ENCODE measurements at regions not wholly inside any gene's neighbourhood (a gene's known extent, or its start where the extent isn't known, plus 50 kb on each side); places are given as distances from the start of the nearest gene placed in this dataset.
"Not testable (repeated sequence)": the region's sequence is repeated elsewhere in the genome, so short reads cannot be mapped to it uniquely, and the experiment has no call there.

DNA sequence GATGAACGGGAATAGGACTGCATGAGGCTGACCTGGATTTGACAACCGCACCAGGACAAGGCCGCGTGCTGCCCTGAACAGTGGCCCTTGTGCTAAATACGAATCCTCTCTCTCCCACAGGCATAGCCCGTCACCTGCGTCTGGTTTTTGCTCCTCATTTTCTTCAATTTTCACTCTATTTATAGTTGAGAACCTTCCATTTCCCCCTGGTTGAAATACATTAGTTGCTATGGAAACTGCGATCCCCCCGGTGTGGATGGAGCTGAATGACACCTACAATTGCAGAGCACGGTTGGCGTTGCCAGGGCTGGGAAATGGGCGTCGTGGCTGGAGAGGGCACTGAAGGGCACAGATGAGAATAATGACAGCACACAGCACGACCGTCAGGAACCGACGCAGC lies 158.6 kb upstream of the PITRM1 start:
- no peak for DNase-seq

- DNase-seq: no peak
Observed at GRCh38 chr10:3330663-3331062, 158.1 kb upstream of the PITRM1 start.

DNA sequence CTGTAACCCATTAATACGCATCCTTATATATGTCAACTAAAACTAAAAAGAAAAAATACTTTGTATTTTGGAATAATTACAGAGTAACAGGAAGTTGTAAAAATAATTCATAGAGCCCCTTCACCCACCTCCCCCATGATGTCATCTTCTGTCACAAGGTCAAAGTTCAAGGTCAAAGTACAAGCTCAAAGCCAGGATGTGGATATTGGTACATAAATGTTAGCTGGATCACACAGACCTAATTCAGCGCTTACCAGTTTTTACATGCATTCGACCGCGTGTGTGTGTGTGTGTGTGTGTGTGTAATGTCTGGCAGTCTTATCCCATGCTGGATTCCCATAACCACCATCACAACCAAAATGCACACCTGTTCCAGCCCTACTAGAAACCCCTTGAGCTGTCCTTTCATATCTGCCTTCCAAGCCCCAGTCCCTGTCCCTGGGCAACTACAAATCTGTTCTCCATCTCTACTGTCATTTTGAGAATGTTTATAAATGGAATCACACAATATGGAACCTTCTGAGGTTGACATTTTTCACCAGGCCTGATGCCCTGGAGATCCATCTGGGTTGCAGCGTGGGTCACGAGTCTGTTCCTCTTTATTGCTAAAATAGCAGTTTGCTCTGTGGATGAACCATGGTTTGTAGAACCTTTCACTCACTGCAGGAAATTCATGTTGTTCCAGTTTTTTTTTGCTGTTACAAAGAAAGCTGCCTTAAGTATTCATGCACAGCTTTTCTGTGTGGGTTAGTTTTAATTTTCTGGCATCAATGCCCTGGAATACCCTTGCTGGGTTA lies 153.6 kb upstream of the PITRM1 start:
- no peak for DNase-seq

GRCh38 chr10:3324612-3325038 lies 152.0 kb upstream of the PITRM1 start:
- DNase-seq: no peak

GRCh38 chr10:3323865-3324498 lies 151.4 kb upstream of the PITRM1 start:
- no peak for DNase-seq

- no peak for DNase-seq
Observed at GRCh38 chr10:3321123-3321522, 148.5 kb upstream of the PITRM1 start.

DNA sequence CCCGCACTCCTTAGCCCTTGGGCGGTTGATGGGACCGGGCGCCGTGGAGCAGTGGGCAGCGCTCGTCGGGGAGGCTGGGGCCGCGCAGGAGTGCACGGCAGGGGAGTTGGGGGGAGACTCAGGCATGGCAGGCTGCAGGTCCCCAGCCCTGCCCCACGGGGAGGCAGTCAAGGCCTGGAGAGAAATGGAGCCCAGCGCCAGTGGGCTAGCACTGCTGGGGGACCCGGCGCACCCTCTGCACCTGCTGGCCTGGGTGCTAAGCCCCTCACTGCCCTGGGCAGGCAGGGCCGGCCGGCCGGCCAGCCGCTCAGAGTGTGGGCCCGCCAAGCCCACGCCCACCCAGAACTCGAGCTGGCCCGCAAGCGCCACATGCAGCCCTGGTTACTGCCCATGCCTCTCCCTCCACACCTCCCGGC lies 147.2 kb upstream of the PITRM1 start:
- no peak for DNase-seq

DNA sequence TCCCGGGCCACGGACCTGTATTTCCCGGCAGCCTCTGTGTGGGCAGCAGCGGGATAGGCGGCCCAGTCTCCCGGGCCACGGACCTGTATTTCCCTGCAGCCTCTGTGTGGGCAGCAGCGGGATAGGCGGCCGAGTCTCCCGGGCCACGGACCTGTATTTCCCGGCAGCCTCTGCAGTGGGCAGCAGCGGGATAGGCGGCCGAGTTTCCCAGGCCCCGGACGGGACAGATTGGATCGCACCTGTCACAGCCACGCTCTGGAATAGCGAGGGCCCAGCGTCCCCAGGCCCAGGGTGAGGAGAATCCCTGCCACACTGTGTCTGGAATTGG lies 145.9 kb upstream of the PITRM1 start:
- DNase-seq: not testable (repeated sequence)

DNA sequence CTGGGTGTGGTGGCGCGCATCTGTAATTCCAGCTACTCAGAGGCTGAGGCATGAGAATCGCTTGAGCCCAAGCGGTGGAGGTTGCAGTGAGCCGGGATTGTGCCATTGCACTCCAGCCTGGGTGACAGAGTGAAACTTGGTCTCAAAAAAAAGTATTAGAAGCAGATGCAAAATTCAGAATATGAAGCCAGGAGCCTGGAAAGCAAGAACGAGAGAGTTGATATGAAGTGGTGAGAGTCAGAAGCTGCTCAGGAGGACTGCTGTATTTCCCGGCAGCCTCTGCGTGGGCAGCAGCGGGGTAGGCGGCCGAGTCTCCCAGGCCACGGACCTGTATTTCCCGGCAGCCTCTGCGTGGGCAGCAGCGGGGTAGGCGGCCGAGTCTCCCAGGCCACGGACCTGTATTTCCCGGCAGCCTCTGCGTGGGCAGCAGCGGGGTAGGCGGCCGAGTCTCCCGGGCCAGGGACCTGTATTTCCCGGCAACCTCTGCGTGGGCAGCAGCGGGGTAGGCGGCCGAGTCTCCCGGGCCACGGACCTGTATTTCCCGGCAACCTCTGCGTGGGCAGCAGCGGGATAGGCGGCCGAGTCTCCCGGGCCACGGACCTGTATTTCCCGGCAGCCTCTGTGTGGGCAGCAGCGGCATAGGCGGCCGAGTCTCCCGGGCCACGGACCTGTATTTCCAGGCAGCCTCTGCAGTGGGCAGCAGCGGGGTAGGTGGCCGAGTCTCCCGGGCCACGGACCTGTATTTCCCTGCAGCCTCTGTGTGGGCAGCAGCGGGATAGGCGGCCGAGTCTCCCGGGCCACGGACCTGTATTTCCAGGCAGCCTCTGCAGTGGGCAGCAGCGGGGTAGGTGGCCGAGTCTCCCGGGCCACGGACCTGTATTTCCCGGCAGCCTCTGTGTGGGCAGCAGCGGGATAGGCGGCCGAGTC lies 145.2 kb upstream of the PITRM1 start:
- DNase-seq: not testable (repeated sequence)

DNA sequence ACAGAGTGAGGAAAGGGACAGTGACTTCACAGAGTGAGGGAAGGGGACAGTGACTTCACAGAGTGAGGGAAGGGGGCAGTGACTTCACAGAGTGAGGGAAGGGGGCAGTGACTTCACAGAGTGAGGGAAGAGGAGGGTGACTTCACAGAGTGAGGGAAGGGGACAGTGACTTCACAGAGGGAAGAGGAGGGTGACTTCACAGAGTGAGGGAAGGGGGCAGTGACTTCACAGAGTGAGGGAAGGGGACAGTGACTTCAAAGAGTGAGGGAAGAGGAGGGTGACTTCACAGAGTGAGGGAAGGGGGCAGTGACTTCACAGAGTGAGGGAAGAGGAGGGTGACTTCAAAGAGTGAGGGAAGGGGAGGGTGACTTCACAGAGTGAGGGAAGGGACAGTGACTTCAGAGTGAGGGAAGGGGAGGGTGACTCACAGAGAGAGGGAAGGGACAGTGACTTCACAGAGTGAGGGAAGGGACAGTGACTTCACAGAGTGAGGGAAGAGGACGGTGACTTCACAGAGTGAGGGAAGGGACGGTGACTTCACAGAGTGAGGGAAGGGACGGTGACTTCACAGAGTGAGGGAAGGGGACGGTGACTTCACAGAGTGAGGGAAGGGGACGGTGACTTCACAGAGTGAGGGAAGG lies 142.0 kb upstream of the PITRM1 start:
- not testable (repeated sequence) for DNase-seq

DNA sequence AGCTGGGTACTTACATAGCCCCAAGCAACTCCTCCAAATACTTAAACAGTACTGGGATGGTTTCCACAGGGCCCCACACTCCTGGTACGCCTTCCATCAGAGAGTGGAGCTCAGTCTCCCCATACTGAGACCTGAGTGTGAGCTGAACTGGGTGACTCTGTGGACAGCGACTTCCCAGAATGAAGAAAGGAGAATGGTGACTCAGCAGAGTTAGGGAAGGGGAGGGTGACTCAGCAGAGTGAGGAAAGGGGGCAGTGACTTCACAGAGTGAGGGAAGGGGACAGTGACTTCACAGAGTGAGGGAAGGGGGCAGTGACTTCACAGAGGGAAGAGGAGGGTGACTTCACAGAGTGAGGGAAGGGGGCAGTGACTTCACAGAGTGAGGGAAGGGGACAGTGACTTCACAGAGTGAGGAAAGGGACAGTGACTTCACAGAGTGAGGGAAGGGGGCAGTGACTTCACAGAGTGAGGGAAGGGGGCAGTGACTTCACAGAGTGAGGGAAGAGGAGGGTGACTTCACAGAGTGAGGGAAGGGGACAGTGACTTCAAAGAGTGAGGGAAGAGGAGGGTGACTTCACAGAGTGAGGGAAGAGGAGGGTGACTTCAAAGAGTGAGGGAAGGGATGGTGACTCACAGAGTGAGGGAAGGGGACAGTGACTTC lies 141.3 kb upstream of the PITRM1 start:
- not testable (repeated sequence) for DNase-seq

DNA sequence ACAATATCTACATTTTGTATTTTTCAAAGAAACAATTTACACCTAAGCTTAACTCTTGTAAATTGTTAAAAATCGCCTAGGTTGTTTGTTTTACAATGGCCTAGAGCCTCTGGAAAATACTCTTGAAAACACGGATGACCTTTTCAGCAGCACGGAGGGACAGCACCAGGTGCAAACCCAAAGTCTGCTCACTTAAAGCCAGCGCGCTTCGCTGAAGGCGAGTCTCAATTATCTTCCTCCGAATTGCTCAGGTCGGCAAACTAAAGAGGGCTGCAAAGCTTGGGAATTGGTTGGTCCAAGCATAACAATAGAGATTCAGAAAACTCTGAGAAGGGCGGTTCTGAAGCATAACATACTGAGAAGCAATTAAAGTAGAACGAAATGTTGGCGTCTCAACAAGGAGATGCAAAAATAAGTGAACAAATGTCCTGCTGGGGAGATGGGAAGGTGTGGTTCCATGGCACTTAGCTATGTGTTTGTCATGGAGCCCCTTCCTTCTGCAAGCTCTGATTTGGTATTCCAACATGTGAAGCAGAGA lies 139.9 kb upstream of the PITRM1 start:
- no peak for DNase-seq

DNA sequence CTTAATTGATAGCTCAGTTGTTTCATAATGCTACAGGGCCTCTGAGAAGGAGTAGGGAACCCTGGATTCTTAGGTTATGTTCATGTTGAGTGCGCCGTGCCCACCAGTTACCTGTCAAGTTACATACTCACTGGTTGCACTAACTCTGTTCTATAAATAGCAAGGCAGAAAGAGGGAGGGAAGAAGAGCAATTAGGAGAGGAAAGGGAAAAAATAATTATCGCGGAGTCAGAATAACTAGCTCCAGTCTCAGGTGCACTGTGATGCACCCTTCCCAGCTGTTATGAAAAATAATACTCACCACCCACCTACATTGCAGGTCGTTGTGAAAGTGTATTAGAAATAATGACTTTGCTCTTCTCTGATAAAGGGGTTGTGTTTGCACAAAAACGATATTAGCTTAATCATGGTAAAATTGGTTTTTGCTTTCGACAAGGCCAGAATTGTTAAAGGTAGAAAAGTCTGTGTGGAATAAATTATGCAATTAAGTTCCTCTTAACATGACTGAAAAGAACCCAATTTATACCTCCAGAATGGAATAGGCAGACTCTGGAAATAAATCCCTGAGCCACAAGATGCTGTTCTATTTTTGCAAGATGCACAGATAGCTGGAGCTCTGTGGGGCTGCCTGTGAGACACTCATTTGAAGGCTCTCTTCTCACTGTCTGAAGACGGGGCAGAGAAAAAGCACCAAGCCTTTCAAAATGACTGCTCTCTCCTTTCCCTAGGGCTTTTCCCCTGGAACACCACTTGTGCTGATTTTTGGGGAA lies 137.6 kb upstream of the PITRM1 start:
- no peak for DNase-seq

DNA sequence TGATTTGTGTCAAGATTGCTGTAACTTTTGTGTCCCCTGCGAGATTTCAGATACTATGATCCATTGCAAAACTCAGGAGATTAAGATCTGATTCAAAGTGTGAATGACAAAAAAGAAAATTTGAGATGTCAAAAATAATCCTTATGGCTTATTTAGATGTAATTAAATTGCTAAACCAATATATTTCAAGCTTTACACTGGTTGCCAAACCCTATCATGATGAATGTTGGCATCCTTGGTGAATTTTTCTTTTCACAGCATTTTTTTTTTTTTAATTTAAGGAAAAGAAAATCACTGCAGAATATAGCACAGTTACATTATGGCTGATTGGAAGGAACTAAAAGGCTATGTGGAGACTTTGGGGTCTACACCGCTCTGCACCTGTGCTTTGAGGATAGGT lies 133.5 kb upstream of the PITRM1 start:
- DNase-seq: no peak

DNA sequence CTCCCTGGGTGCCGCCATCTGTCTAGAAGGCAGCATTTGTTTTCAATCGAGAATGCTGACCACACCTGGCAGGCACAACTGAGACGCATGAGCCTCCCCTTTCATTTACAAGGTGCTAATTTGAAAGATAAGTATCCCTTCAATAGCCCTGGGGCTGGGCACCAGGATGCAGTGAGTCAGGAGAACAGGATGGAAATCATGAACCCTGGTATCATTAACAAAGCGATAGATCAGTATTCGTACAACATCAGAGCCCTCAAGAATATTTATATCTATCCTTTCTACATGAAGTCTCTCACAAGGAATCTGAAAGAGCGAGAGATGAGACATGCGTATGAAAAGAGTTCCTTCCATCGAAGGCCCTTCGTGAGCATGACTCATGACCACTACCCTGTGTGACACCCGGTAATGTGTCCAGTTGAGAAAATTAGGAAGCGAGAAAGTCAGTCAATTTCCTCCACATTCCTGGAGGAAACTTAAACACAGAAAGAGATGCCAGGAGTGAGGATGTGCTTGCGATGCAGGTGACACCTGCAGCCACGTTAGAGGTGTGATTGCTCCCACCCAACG lies 123.1 kb upstream of the PITRM1 start:
- DNase-seq: no peak

DNA sequence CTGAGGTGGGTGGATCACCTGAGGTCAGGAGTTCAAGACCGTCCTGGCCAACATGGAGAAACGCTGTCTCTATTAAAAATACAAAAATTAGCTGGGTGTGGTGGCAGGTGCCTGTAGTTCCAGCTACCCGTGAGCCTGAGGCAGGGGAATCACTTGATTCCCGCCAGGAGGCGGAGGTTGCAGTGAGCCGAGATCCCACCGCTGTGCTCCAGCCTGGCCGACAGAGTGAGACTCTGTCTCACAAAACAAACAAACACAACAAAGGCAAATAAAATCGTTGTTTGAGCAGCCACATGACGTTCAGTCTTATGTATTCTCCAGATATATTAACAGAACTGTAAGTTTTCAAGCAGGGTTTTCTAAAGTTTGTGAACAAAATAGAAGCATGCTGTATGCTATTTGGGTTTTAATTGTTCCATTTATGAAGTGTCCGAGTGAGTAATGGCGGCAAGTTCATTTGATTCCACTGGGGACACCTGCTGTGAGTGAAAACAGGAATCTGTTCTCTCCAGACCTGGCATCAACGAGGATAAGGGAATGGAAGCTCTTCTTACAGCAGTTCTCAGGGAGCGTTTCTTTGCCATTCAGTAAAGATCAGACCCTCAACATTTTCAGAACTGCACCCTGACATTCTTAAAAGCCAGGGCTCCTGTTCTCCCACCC lies 122.5 kb upstream of the PITRM1 start:
- no peak for DNase-seq

DNA sequence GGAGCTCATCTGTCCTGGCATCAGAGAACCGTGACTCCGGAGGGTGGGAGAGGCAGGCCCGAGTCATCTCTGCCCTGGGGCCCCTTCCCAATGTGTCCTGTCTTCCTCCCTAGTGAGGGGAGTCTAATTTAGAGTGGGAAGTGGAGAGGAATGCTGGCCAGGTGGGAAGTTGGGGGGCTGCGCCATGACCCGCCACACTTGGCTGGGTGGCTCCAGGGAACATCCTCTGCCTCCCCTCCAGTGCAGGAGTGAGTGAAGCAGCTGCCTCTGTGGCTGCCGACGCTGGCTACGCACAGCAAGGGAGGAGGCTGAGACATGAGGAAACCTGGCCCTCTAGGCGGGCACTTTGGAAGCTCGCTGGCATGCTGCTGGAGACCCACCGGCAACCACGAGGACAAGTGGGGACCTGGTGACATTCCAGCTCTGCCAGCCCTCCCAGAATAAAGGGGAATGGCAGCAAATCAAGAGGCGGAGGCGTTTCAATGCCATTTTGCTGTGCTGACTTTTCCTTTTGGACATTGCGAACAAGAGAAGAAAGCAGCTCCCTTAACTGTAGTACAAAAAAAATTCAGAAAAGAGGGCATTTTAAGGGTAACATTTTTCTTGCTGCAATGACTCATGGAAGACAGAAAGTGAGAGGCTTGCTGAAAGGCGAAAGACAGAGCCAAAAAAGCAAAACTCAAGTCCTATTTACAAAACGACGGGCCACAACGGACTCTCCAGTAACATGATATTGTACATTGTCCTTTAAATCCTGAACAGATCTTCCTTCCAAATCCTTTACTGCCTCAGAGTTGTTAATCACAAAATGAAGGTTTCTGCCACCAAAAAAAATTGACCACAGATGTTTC lies 121.2 kb upstream of the PITRM1 start:
- no peak for DNase-seq

DNA sequence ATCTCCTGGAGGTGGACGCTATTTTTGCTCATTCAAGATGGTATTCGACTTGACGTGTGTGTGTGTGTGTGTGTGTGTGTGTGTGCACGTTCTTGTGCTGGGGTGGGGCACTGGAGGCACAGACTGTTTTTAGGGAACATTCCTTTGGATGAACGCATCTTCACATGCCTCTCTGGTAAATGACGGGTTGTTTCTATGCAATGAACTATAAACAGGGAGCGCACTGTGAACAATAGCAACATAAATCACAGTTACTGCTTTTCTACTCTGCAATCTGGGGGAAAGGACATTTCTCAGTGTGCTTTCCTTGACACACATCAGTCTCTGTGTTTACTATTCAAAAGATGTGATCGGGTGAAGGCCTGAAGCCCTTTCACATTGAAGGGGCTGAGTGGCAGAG lies 120.1 kb upstream of the PITRM1 start:
- no peak for DNase-seq

DNA sequence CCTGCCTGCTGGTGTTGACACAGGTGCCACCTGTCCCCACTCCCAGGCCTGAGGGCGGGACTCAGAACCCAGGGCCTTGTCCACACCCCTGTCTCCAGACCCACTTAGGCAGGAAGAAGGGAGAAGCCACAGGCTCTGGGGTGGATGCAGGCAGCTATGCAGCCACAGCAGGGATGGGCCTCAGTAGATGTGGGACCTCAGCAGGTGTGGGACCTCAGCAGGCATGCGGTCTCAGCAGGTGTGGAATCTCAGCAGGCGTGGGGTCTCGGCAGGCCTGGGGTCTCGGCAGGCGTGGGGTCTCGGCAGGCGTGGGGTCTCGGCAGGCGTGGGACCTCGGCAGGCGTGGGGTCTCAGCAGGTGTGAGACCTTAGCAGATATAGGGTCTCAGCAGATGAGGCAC lies 118.0 kb upstream of the PITRM1 start:
- DNase-seq: no peak
